ENCODE measurements at regions not wholly inside any gene's neighbourhood (a gene's known extent, or its start where the extent isn't known, plus 50 kb on each side); places are given as distances from the start of the nearest gene placed in this dataset.

DNA sequence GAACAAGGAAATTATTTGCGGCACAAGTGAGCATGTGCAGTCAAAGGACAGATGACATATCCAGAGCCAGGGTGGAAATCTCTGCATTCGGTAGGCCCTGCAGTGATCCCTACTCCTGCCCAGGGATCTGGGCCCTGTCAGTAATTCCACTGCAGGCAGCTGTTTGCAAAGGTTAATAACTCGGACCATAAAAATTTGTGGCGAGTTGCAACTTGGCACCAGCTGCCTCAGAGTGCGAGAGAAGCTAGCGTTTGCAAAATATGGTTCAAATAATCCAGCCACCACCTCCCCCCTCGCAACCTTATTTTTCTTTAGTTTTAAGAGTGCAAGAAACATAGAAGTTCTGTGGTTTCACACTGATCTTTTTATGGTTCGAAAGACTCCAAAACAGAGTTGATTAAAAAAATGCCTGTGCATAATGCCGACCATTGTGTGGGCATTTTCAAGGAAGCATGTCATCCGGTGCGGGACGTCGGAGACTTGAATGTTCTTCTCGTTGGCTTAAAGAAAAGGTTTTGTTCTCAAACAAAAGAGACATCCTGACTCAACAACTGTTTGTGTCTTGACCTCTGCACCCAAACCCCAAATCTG is 224.5 kb downstream of the BCL11B start:
- FAIRE-seq (no peak), DNase-seq (no peak)
- intact Hi-C loops (cut with DNase I) = no loop called here
- Histone ChIP-seq H3K27ac (ENCODE audit: low read depth in 2 of 2, low read length in 2 of 2) (no peak overlapping the region), H3K9me3 (ENCODE audit: control insufficient read depth in 2 of 3, insufficient read depth in 1 of 3, low read length in 3 of 3) (peaks cover 0 to 4% (median 3%) of the 10 kb centered on the region in 3 donors), H3K27me3 (ENCODE audit: control insufficient read depth, insufficient read depth, low read length) (no peaks in the 10 kb centered on the region), H3K4me1 (ENCODE audit: control insufficient read depth in 2 of 3, insufficient read depth in 2 of 3, low read depth in 1 of 3, low read length in 3 of 3) (no peaks in the 10 kb centered on the region), H3K9ac (ENCODE audit: low read length in 3 of 3) (no peak overlapping the region), H3K4me3 (ENCODE audit: low read length in 3 of 3) (no peak overlapping the region), H3K36me3 (ENCODE audit: control insufficient read depth in 2 of 3, insufficient read depth in 3 of 3, low read length in 3 of 3) (no peaks in the 10 kb centered on the region)
- no peak for TF ChIP-seq CTCF (IDR thresholded peaks at IDR 0.05; ENCODE audit: borderline replicate concordance, extremely low read depth, insufficient read depth)

DNA sequence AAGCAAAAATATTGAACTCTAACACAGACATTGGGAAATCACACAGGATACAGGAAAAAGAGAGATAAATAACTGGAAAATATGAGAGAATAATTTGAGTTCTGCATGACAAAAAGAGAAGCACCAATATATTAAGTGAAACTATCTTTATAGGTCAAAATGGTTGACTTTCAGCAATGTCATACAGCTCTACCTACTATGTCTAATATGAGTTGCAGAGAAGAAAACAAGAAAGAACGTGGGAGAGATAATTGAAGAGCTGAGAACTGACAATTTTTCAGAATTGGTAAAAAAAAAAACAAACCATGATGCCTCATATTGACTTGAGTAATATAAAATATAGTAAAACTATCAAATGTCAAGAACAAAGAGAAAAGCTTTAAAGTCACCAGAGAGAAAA is 221.7 kb downstream of the BCL11B start:
- no peaks in the 10 kb centered on the region for H3K27me3 ChIP-seq (ENCODE audit: control insufficient read depth, insufficient read depth, low read length)
- H3K27ac ChIP-seq (ENCODE audit: low read depth in 2 of 2, low read length in 2 of 2) = no peak overlapping the region
- FAIRE-seq (no peak), DNase-seq (no peak)
- peaks cover 0 to 9% (median 2%) of the 10 kb centered on the region in 3 donors for H3K9me3 ChIP-seq (ENCODE audit: control insufficient read depth in 2 of 3, insufficient read depth in 1 of 3, low read length in 3 of 3)
- H3K9ac ChIP-seq (ENCODE audit: low read length in 3 of 3) = no peak overlapping the region
- no peaks in the 10 kb centered on the region for H3K36me3 ChIP-seq (ENCODE audit: control insufficient read depth in 2 of 3, insufficient read depth in 3 of 3, low read length in 3 of 3)
- no peaks in the 10 kb centered on the region for H3K4me1 ChIP-seq (ENCODE audit: control insufficient read depth in 2 of 3, insufficient read depth in 2 of 3, low read depth in 1 of 3, low read length in 3 of 3)
- intact Hi-C loops (cut with DNase I) = no loop called here
- H3K4me3 ChIP-seq (ENCODE audit: low read length in 3 of 3) = no peak overlapping the region
- no peak for TF ChIP-seq CTCF (IDR thresholded peaks at IDR 0.05; ENCODE audit: borderline replicate concordance, extremely low read depth, insufficient read depth)

- FAIRE-seq = no peak
- Histone ChIP-seq H3K4me3 (ENCODE audit: low read length in 3 of 3) (no peak overlapping the region), H3K36me3 (ENCODE audit: control insufficient read depth in 2 of 3, insufficient read depth in 3 of 3, low read length in 3 of 3) (no peaks in the 10 kb centered on the region), H3K27me3 (ENCODE audit: control insufficient read depth, insufficient read depth, low read length) (no peaks in the 10 kb centered on the region), H3K4me1 (ENCODE audit: control insufficient read depth in 2 of 3, insufficient read depth in 2 of 3, low read depth in 1 of 3, low read length in 3 of 3) (no peaks in the 10 kb centered on the region), H3K27ac (ENCODE audit: low read depth in 2 of 2, low read length in 2 of 2) (no peak overlapping the region), H3K9me3 (ENCODE audit: control insufficient read depth in 2 of 3, insufficient read depth in 1 of 3, low read length in 3 of 3) (peaks cover 0 to 9% (median 2%) of the 10 kb centered on the region in 3 donors), H3K9ac (ENCODE audit: low read length in 3 of 3) (no peak overlapping the region)
- DNase-seq = no peak
- intact Hi-C loops (cut with DNase I) = no loop called here
- no peak for TF ChIP-seq CTCF (IDR thresholded peaks at IDR 0.05; ENCODE audit: borderline replicate concordance, extremely low read depth, insufficient read depth)
These were observed 219.5 kb downstream of the BCL11B start for GRCh38 chr14:99052467-99052866.

- Histone ChIP-seq H3K27ac (ENCODE audit: low read depth in 2 of 2, low read length in 2 of 2) (no peak overlapping the region), H3K9ac (ENCODE audit: low read length in 3 of 3) (no peak overlapping the region), H3K9me3 (ENCODE audit: control insufficient read depth in 2 of 3, insufficient read depth in 1 of 3, low read length in 3 of 3) (peaks cover 0 to 9% (median 2%) of the 10 kb centered on the region in 3 donors), H3K4me1 (ENCODE audit: control insufficient read depth in 2 of 3, insufficient read depth in 2 of 3, low read depth in 1 of 3, low read length in 3 of 3) (no peaks in the 10 kb centered on the region), H3K27me3 (ENCODE audit: control insufficient read depth, insufficient read depth, low read length) (no peaks in the 10 kb centered on the region), H3K4me3 (ENCODE audit: low read length in 3 of 3) (no peak overlapping the region), H3K36me3 (ENCODE audit: control insufficient read depth in 2 of 3, insufficient read depth in 3 of 3, low read length in 3 of 3) (no peaks in the 10 kb centered on the region)
- no peak for DNase-seq
- intact Hi-C loops (cut with DNase I) = no loop called here
- no peak for TF ChIP-seq CTCF (IDR thresholded peaks at IDR 0.05; ENCODE audit: borderline replicate concordance, extremely low read depth, insufficient read depth)
- no peak for FAIRE-seq
These were observed 217.0 kb downstream of the BCL11B start for GRCh38 chr14:99055019-99055418.

All from kidney (tissue), 13 donors.